Naive thymus-derived CD8-positive, alpha-beta T cell (primary cell): ENCODE measurements at regions not wholly inside any gene's neighbourhood (a gene's known extent, or its start where the extent isn't known, plus 50 kb on each side); places are given as distances from the start of the nearest gene placed in this dataset.

Experiments used
- ATAC-seq, 2 donors: fragments of 150-1000 bp; cut with Tn5 transposase in 1 of 2; sonication (Bioruptor Pico), chemical (Tn5 transposase) in 1 of 2; 1 replicate in 1 of 2; 2 replicates in 1 of 2; pipeline ENCODE4 v1.10.0; 2021; ENCODE audit warnings: mild to moderate bottlenecking in 2 of 2, moderate library complexity in 2 of 2
- POLR2A ChIA-PET: fragments of 350-600 bp; sonication (Branson Sonifier 250); formaldehyde crosslinking; loops from one replicate; lab custom pipeline; 2021; ENCODE audit warnings: antibody characterized with exemption; lab: Charles Lee
- DNase-seq, 10 donors: peaks; one replicate each; pipeline versions ENCODE4 v3.0.0 to v3.0.0-alpha.2; 2020 to 2022
- H3K27ac Mint-ChIP-seq, 10 donors: one replicate each; pipeline ENCODE4 v1.8.0; 2020 to 2022; ENCODE audit warnings: mild to moderate bottlenecking in 10 of 10, mixed read lengths in 10 of 10, moderate library complexity in 4 of 10, inconsistent platforms in 1 of 10
- H3K27me3 Mint-ChIP-seq, 5 donors: one replicate each; pipeline ENCODE4 v1.8.0; 2021 to 2022; ENCODE audit warnings: mixed read lengths in 5 of 5
- H3K36me3 Mint-ChIP-seq, 3 donors: one replicate each; pipeline ENCODE4 v1.8.0; 2020 to 2022; ENCODE audit warnings: mixed read lengths in 3 of 3, mild to moderate bottlenecking in 2 of 3, inconsistent platforms in 1 of 3
- H3K4me1 Mint-ChIP-seq, 4 donors: one replicate each; pipeline ENCODE4 v1.8.0; 2021 to 2022; ENCODE audit warnings: mixed read lengths in 4 of 4
- H3K4me3 Mint-ChIP-seq, 10 donors: one replicate each; pipeline ENCODE4 v1.8.0; 2020 to 2022; ENCODE audit warnings: mild to moderate bottlenecking in 10 of 10, mixed read lengths in 10 of 10, moderate library complexity in 6 of 10, inconsistent platforms in 1 of 10
- H3K9me3 Mint-ChIP-seq, 9 donors: one replicate each; pipeline ENCODE4 v1.8.0; 2020 to 2022; ENCODE audit warnings: mixed read lengths in 9 of 9, mild to moderate bottlenecking in 3 of 9, inconsistent platforms in 1 of 9, moderate library complexity in 1 of 9

DNA sequence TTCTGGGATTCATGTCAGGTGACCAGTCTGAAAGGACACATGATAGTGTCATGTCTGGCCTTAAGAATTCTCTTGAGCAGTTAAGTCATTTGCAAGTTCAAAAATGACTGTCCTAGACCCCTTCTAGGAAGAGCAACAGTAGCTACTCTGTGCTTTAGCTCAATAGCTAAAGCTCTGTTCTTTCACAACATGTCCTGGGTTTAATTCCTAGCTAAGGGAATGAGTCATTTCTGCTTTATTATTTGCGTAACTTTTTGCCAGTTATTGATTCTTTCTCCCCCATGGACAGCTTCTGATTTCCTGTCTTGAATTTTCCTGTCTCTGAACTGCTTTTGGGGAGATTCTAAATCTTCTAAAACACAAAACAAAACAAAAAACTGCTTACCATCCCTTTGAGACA lies 1055.8 kb upstream of the DIAPH2 start:
- Mint-ChIP-seq H3K36me3 (peaks cover 0 to 7% (median 0%) of the 10 kb centered on the region in 3 donors), H3K4me1 (no peaks in the 10 kb centered on the region), H3K27ac (no peak overlapping the region), H3K9me3 (peaks cover 0 to 20% (median 6%) of the 10 kb centered on the region in 9 donors), H3K4me3 (no peak overlapping the region), H3K27me3 (no peaks in the 10 kb centered on the region)
- DNase-seq: no peak
- POLR2A ChIA-PET: no interaction called here
- no peak for ATAC-seq

DNA sequence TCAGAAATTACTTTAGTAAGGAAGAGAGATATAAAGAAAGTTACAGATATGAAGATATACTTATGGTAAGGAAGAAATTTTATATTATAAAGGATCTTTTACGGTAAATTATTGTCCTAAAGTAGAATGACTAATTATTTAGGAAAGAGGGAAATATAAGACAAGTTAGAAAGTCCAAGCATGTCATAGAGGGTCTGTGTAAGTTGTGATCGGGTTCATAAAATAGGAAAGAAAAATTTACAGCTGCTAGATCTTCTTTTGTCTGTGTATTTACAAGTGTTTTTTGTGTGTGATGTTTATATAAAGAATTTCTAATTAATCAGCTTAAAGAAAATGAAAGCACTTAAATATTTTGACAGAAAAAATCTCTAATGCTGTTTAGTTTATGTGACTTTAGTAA lies 1054.9 kb upstream of the DIAPH2 start:
- H3K4me1 Mint-ChIP-seq: no peaks in the 10 kb centered on the region
- POLR2A ChIA-PET: no interaction called here
- H3K36me3 Mint-ChIP-seq: peaks cover 0 to 7% (median 0%) of the 10 kb centered on the region in 3 donors
- no peak overlapping the region for H3K27ac Mint-ChIP-seq
- no peak overlapping the region for H3K4me3 Mint-ChIP-seq
- no peaks in the 10 kb centered on the region for H3K27me3 Mint-ChIP-seq
- ATAC-seq (no peak), DNase-seq (no peak)
- H3K9me3 Mint-ChIP-seq: peaks cover 0 to 20% (median 6%) of the 10 kb centered on the region in 9 donors

DNA sequence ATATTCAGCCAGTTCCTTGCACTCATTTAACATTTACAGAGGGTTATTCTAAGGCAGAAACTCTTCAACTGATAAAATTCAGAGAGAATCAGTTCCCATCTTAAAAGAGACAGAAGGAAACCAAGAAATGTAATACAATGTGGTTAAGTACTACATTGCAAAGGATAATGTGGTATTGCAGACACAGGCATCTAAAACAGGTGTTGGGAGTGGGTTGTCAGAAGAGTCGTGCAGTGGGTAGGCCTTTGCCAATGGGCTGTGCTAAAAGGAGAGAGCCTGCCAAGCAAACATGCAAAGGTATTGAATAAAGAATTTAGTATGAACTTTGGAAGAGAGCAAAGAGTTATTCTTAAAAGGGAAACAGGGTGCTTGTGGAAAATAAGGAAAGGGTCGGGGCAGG lies 1044.4 kb upstream of the DIAPH2 start:
- no peak overlapping the region for H3K27ac Mint-ChIP-seq
- H3K4me3 Mint-ChIP-seq: no peak overlapping the region
- ATAC-seq (no peak), DNase-seq (no peak)
- H3K27me3 Mint-ChIP-seq: no peaks in the 10 kb centered on the region
- H3K4me1 Mint-ChIP-seq: no peaks in the 10 kb centered on the region
- POLR2A ChIA-PET: no interaction called here
- peaks cover 0 to 17% (median 5%) of the 10 kb centered on the region in 9 donors for H3K9me3 Mint-ChIP-seq
- no peaks in the 10 kb centered on the region for H3K36me3 Mint-ChIP-seq

DNA sequence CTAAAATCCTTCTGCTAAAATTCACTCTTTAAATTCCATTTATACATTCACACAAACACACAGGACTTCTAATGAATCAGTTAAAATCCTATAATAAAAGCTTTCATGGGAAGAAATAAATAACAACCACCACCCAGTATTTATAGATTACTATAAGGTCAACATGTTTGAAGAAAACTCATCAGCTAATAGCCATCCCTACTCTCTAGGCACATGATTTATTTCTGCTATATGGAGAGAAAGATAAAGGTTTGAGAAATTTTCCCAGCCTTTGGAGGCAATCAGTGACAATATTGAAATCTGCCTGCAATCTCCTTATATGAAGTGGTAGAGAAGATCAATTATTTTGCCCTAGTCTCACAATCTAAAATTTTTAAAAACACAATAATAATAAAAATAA lies 1038.9 kb upstream of the DIAPH2 start:
- POLR2A ChIA-PET: no interaction called here
- no peak overlapping the region for H3K27ac Mint-ChIP-seq
- H3K4me3 Mint-ChIP-seq: no peak overlapping the region
- H3K36me3 Mint-ChIP-seq: no peaks in the 10 kb centered on the region
- H3K27me3 Mint-ChIP-seq: no peaks in the 10 kb centered on the region
- H3K9me3 Mint-ChIP-seq: peaks cover 0 to 11% (median 1%) of the 10 kb centered on the region in 9 donors
- ATAC-seq: no peak
- no peaks in the 10 kb centered on the region for H3K4me1 Mint-ChIP-seq
- DNase-seq: no peak

DNA sequence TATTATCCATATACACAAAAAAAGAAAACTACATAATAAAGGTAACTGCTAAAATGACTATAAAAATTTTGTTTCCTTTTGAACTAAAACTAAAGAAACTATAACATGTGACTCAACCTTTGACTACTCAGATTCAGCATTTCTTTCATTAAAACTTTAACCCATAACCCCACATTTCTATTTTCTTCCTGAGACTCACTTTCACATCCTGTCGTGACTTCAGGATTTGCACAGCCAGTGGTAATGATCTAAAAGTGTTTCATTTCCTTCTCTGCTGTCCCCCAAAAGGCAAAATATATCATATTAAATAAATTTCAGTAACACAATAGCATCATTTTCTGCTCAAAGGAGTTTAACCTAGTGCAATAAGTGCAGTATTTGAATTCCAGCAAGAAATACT lies 1022.4 kb upstream of the DIAPH2 start:
- H3K27me3 Mint-ChIP-seq: no peaks in the 10 kb centered on the region
- no peak overlapping the region for H3K27ac Mint-ChIP-seq
- DNase-seq (no peak), ATAC-seq (no peak)
- H3K9me3 Mint-ChIP-seq: peaks cover 0 to 12% (median 0%) of the 10 kb centered on the region in 9 donors
- H3K4me1 Mint-ChIP-seq: no peaks in the 10 kb centered on the region
- POLR2A ChIA-PET: no interaction called here
- H3K4me3 Mint-ChIP-seq: no peak overlapping the region
- no peaks in the 10 kb centered on the region for H3K36me3 Mint-ChIP-seq

DNA sequence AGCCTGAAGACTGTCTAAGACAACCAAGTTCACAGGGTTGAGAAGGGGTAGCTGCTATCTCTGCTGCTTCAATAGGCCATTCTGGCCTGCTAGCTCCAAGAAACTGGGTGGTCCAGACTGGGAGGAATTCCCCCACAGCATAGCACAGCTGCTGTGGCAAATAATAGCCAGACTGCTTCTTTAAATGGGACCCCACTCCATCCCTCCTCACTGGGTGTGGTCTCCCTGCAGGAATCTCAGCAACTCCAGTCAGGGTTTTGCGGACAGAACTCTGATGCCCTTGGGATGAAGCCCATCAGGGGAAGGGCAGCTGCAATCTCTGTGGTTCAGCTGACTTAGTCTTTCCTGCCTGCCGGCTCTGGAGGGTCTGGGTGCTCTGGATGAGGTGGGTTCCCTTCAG lies 1018.6 kb upstream of the DIAPH2 start:
- Mint-ChIP-seq H3K4me3 (no peak overlapping the region), H3K36me3 (no peaks in the 10 kb centered on the region), H3K27ac (no peak overlapping the region), H3K9me3 (peaks cover 0 to 27% (median 0%) of the 10 kb centered on the region in 9 donors), H3K4me1 (no peaks in the 10 kb centered on the region), H3K27me3 (no peaks in the 10 kb centered on the region)
- POLR2A ChIA-PET: no interaction called here
- ATAC-seq: no peak
- no peak for DNase-seq

DNA sequence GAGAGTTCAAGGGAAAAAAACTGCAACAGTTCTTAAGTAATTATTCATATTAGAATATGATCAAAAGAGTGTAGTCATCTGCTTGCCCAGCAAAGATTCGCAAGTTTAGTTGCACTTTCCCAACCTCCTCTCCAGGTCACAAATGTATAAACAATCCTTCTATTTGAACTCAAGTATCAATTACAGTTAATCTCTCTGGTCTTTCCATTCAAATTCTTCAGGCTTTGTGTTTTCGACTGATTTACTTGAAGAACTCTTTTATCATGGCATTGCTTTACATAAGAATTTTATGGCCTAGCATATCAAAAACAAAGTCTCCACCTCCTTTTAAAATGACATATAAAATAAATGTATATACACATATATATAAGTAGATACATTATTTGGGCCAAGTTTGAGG lies 1009.6 kb upstream of the DIAPH2 start:
- Mint-ChIP-seq H3K27me3 (no peaks in the 10 kb centered on the region), H3K27ac (no peak overlapping the region), H3K36me3 (no peaks in the 10 kb centered on the region), H3K4me3 (no peak overlapping the region), H3K9me3 (peaks cover 0 to 4% (median 3%) of the 10 kb centered on the region in 9 donors), H3K4me1 (no peaks in the 10 kb centered on the region)
- no peak for DNase-seq
- POLR2A ChIA-PET: no interaction called here
- no peak for ATAC-seq

DNA sequence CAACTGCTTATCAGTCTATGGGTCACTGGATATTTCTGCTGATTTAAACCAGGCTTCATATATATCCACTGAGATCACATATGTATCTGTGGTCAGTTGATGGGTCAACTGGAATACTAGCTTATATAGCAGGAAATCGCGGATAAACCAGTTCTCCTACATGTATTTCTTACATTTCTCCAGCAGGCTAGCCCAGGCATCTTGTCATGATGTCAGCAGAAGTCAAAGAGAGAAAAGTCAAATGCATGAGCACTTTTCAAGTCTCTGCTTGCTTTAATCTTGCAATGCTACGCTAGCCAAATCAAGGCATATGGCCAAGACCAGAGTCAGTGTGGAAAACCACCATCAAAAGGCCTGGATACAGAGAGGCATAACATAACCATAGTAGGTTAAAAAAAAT lies 1008.8 kb upstream of the DIAPH2 start:
- H3K4me3 Mint-ChIP-seq: no peak overlapping the region
- DNase-seq: no peak
- no peak overlapping the region for H3K27ac Mint-ChIP-seq
- no peaks in the 10 kb centered on the region for H3K36me3 Mint-ChIP-seq
- no peaks in the 10 kb centered on the region for H3K27me3 Mint-ChIP-seq
- POLR2A ChIA-PET: no interaction called here
- no peak for ATAC-seq
- no peaks in the 10 kb centered on the region for H3K4me1 Mint-ChIP-seq
- peaks cover 0 to 8% (median 3%) of the 10 kb centered on the region in 9 donors for H3K9me3 Mint-ChIP-seq

DNA sequence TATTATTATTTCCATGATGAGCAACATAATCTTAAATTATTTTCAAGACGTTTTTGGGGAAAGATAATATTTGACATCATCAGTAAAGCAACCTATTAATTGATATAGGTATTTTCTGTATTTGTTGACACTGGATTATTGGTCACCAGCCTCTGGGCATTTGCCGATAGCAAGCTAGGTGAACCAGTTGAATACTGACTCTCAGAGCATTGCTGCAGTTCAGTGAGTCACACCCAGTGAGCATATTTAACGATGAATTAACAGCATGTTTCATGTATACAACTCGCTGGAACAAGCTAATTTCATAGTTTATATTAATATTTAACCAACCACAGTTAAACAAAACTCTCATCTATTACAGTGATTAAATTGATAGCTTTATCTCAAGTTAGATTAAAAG lies 1006.0 kb upstream of the DIAPH2 start:
- ATAC-seq (no peak), DNase-seq (no peak)
- Mint-ChIP-seq H3K27me3 (no peaks in the 10 kb centered on the region), H3K4me3 (no peak overlapping the region), H3K4me1 (no peaks in the 10 kb centered on the region), H3K9me3 (peaks cover 0 to 8% (median 3%) of the 10 kb centered on the region in 9 donors), H3K36me3 (no peaks in the 10 kb centered on the region), H3K27ac (no peak overlapping the region)
- POLR2A ChIA-PET: no interaction called here

DNA sequence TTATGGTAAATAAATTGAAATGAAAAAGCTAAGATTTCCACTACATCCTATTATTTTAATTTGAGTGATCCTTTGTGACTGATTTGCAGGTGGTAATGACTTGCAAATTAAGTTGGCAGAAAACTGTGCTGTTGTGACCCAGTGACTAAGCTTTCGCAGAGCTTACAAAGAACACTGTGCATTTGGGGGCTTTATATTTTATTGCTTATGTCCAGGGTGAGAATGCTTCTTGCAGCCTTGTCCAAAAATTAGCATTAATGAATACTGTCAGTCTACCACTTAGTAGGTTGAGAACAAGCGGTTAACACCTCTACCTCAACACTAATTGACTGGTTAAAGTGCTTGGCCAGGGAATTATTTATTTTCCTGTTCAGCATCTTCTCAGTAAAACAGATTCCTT lies 991.3 kb upstream of the DIAPH2 start:
- Mint-ChIP-seq H3K27ac (no peak overlapping the region), H3K4me3 (no peak overlapping the region), H3K27me3 (no peaks in the 10 kb centered on the region), H3K36me3 (no peaks in the 10 kb centered on the region), H3K9me3 (peaks cover 0 to 8% (median 0%) of the 10 kb centered on the region in 9 donors), H3K4me1 (no peaks in the 10 kb centered on the region)
- DNase-seq (no peak), ATAC-seq (no peak)
- POLR2A ChIA-PET: no interaction called here

DNA sequence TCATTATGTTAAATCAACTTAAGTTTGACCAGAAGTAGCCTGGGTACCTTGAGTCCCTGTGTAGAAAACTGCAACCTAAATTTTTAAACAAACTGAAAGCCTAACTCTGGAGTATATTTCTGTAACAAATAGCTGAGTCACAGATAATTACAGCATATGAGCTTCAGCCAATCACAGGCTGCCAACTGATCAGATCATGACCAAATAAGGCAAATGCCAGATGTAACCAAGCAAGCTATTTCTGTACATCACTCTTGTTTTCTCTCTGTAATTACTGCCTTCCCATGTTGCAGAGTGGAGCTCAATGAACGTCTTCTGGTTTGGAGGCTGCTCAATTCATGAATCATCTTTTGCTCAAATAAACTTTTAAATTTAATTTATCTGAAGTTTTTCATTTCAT lies 980.9 kb upstream of the DIAPH2 start:
- no peaks in the 10 kb centered on the region for H3K4me1 Mint-ChIP-seq
- peaks cover 0 to 22% (median 5%) of the 10 kb centered on the region in 9 donors for H3K9me3 Mint-ChIP-seq
- POLR2A ChIA-PET: no interaction called here
- H3K4me3 Mint-ChIP-seq: no peak overlapping the region
- ATAC-seq (no peak), DNase-seq (no peak)
- no peaks in the 10 kb centered on the region for H3K36me3 Mint-ChIP-seq
- no peak overlapping the region for H3K27ac Mint-ChIP-seq
- H3K27me3 Mint-ChIP-seq: no peaks in the 10 kb centered on the region

DNA sequence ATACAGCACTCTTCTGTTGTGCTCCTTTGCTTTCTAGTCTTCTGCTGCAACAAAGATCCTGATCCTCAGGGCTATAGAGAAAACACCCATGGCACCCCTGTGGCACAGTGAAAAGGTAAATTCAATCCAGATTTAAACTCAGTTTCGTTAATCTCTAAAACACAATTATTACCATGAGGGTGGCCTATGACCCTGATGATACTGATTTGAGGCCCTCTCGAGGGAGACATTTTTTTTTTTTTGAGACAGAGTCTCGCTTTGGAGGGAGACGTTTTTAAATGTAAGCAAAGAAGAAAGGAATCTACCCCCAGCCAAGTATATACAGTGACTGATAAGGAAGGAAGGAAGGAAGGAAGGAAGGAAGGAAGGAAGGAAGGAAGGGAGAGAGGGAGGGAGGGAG lies 967.8 kb upstream of the DIAPH2 start:
- ATAC-seq: no peak
- H3K27ac Mint-ChIP-seq: no peak overlapping the region

DNA sequence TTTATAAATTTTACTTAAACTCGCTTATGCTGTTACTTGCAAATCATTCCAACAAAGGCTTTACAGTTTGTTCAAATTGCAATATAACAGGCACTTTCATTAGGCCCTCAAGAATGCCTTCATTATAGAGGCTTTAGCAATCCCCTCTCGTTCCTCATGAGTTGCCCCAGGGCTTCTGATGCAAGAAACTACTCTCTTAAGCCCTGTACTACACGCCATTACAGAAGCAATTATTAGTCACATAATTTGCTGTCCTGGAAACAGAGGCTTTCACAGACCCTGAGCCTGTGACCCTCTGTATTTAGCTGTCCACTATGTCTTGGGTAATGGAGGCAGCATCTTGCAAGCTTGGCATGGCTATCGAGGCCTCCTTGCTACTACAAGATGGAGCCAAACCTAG lies 965.9 kb upstream of the DIAPH2 start:
- H3K4me3 Mint-ChIP-seq: no peak overlapping the region
- H3K4me1 Mint-ChIP-seq: no peaks in the 10 kb centered on the region
- no peaks in the 10 kb centered on the region for H3K36me3 Mint-ChIP-seq
- POLR2A ChIA-PET: no interaction called here
- H3K27me3 Mint-ChIP-seq: no peaks in the 10 kb centered on the region
- ATAC-seq (no peak), DNase-seq (no peak)
- H3K9me3 Mint-ChIP-seq: peaks cover 0 to 8% (median 0%) of the 10 kb centered on the region in 9 donors
- H3K27ac Mint-ChIP-seq: no peak overlapping the region

More for the DNA sequence above, 967.8 kb upstream of the DIAPH2 start:
- Mint-ChIP-seq H3K4me1 (no peaks in the 10 kb centered on the region), H3K36me3 (no peaks in the 10 kb centered on the region), H3K4me3 (no peak overlapping the region), H3K9me3 (peaks cover 0 to 8% (median 0%) of the 10 kb centered on the region in 9 donors), H3K27me3 (no peaks in the 10 kb centered on the region)
- POLR2A ChIA-PET: no interaction called here
- DNase-seq: no peak

DNA sequence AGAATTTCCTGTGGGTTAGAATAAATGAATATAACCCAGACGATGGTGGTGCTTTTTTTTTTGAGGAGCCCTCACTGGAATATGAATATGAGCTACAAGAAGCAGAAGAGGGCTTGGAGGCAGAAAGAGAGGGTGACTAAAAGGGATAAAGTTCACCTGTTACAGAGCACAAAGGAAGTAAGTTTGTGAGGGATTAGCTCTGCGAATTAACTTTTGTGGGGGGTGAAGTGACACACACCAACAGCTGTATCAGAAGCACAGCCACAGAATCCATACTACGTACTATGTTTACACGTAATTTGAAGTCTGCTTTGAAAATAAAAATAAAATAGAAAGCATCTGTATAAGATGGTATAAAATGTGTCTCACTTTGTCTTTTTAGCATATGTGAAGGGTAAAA lies 963.6 kb upstream of the DIAPH2 start:
- DNase-seq (no peak), ATAC-seq (no peak)
- Mint-ChIP-seq H3K9me3 (peaks cover 0 to 8% (median 0%) of the 10 kb centered on the region in 9 donors), H3K27ac (no peak overlapping the region), H3K36me3 (no peaks in the 10 kb centered on the region), H3K4me1 (no peaks in the 10 kb centered on the region), H3K27me3 (no peaks in the 10 kb centered on the region), H3K4me3 (no peak overlapping the region)
- POLR2A ChIA-PET: no interaction called here
